Upper lobe of right lung (tissue), 1 donor: ENCODE measurements at regions not wholly inside any gene's neighbourhood (a gene's known extent, or its start where the extent isn't known, plus 50 kb on each side); places are given as distances from the start of the nearest gene placed in this dataset.

Source experiments
- ATAC-seq: fragments of 200-7000 bp; cut with Tn5 transposase; one replicate; pipeline ENCODE4 v1.9.1; 2020; ENCODE audit warnings: mild to moderate bottlenecking, moderate library complexity
- DNase-seq: peaks from one replicate; pipeline ENCODE4 v3.0.0-alpha.2; 2020
- H3K27ac ChIP-seq: fragments of 200-600 bp; one replicate; pipeline ENCODE4 v1.8.0; 2022
- H3K27me3 ChIP-seq: fragments of 200-600 bp; one replicate; pipeline ENCODE4 v1.8.0; 2022; ENCODE audit warnings: mild to moderate bottlenecking
- H3K36me3 ChIP-seq: fragments of 200-600 bp; one replicate; pipeline ENCODE4 v1.8.0; 2022
- H3K4me1 ChIP-seq: fragments of 200-600 bp; one replicate; pipeline ENCODE4 v1.8.0; 2022
- H3K4me3 ChIP-seq: fragments of 200-600 bp; one replicate; pipeline ENCODE4 v1.8.0; 2022; ENCODE audit warnings: mild to moderate bottlenecking
- H3K9me3 ChIP-seq: fragments of 200-600 bp; one replicate; pipeline ENCODE4 v1.8.0; 2022
- CTCF ChIP-seq: fragments of 200-600 bp; IDR thresholded peaks from one replicate; pipeline ENCODE4 v1.8.0; 2022; ENCODE audit warnings: antibody characterized with exemption
- intact Hi-C: fragments of 100-400 bp; cut with DNase I; formaldehyde crosslinking; loops from one replicate; pipeline ENCODE4 v1.11.0; 2022
- donor health status: DM: no; HTN: yes; CAD: no; lungs with severe emphysema.

DNA sequence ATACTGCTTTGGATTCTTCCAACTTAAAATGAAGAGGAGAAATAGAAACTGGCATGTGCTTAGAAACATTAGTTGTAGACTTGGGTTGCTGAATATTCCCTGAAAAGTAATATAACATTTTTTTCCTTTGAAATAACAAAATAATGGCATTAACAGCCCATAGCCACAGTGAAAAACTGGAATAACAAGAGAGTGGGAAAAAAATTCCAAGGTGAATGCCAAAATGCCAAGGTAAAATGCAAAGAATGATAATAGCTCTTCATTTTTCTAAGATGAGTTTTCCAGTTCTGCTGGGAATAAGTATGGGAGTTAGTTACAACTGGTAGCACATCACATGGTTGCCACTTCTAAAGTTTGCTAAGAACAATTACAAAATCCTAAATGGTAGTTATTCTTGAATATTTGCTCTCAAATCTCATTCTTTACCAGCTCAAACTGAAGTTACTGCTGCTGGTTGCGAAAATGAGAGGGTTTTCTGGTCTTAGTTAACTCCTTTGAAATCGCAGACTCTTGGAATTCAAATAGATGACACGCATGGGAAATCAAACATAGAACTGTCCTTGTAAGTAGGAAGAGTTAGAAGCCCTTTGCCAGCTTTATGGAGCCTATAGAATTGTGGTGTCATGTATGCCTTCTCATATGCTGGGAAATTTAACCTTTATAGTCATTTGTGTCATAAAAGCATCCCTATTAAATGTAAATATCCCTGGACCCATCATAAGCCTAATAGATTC is 165.0 kb upstream of the DCN start:
- H3K27me3 ChIP-seq = no peaks in the 10 kb centered on the region
- no peaks in the 10 kb centered on the region for H3K9me3 ChIP-seq
- no peak for TF ChIP-seq CTCF
- H3K27ac ChIP-seq = no peak overlapping the region
- intact Hi-C loops = no loop called here
- DNase-seq (no peak), ATAC-seq (no peak)
- no peaks in the 10 kb centered on the region for H3K4me1 ChIP-seq
- H3K4me3 ChIP-seq = no peak overlapping the region
- H3K36me3 ChIP-seq = no peaks in the 10 kb centered on the region

- H3K4me1 ChIP-seq = no peaks in the 10 kb centered on the region
- TF ChIP-seq CTCF = no peak
- ATAC-seq = no peak
- intact Hi-C loops = no loop called here
- DNase-seq = no peak
- H3K36me3 ChIP-seq = no peaks in the 10 kb centered on the region
- no peak overlapping the region for H3K4me3 ChIP-seq
- H3K27ac ChIP-seq = no peak overlapping the region
- no peaks in the 10 kb centered on the region for H3K9me3 ChIP-seq
- H3K27me3 ChIP-seq = no peaks in the 10 kb centered on the region
Measured at GRCh38 chr12:91346827-91347226, 164.2 kb upstream of the DCN start.

GRCh38 chr12:91344408-91344807 is 161.8 kb upstream of the DCN start:
- ATAC-seq (no peak), DNase-seq (no peak)
- Histone ChIP-seq H3K4me3 (no peak overlapping the region), H3K36me3 (no peaks in the 10 kb centered on the region), H3K27me3 (no peaks in the 10 kb centered on the region), H3K27ac (no peak overlapping the region), H3K9me3 (no peaks in the 10 kb centered on the region), H3K4me1 (no peaks in the 10 kb centered on the region)
- intact Hi-C loops = no loop called here
- no peak for TF ChIP-seq CTCF

DNA sequence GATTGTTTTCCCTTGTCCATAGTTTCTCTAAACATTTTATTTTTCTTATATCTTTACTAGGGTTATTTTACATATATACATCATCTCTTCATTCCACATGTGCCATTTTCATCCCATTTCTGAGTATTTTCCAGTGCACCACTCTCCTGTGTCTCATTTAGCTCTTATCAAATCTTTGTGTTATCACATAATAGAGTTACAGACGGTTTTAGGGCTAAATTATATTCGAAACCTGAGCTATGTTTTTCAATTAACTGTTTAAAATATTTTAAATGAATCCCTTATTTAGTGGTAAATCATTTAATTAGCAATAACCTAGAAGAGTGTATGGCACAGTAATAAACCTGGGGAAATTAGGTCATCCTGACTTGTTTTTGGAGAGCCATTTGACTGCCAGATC is 160.4 kb upstream of the DCN start:
- ATAC-seq (no peak), DNase-seq (no peak)
- Histone ChIP-seq H3K27me3 (no peaks in the 10 kb centered on the region), H3K36me3 (no peaks in the 10 kb centered on the region), H3K4me1 (no peaks in the 10 kb centered on the region), H3K4me3 (no peak overlapping the region), H3K27ac (no peak overlapping the region), H3K9me3 (no peaks in the 10 kb centered on the region)
- intact Hi-C loops = no loop called here
- no peak for TF ChIP-seq CTCF

GRCh38 chr12:91339106-91339505 is 156.5 kb upstream of the DCN start:
- Histone ChIP-seq H3K27ac (no peak overlapping the region), H3K4me3 (no peak overlapping the region), H3K36me3 (no peaks in the 10 kb centered on the region), H3K4me1 (no peaks in the 10 kb centered on the region), H3K27me3 (no peaks in the 10 kb centered on the region), H3K9me3 (no peaks in the 10 kb centered on the region)
- TF ChIP-seq CTCF = no peak
- DNase-seq = no peak
- ATAC-seq = no peak
- intact Hi-C loops = no loop called here

DNA sequence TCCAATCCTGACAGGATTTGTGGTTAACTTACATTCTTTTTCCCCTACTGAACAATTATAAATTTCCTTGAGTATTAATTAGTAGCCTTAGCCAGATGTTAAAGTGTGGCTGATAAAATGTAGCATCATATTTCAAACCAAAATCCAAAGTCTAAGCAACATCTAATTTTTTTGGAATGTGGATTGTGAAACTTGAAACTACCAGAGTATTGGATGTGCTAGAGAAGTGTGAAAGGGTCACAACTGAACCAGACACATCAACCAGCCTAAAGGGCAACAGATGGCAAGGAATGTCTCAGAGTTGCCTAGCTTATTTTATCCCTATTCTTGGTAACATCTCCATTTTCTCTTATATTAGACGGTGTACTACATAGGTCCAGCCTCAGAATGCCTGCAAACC is 153.1 kb upstream of the DCN start:
- DNase-seq (no peak), ATAC-seq (no peak)
- no peaks in the 10 kb centered on the region for H3K36me3 ChIP-seq
- no peak for TF ChIP-seq CTCF
- H3K27me3 ChIP-seq = no peaks in the 10 kb centered on the region
- no peaks in the 10 kb centered on the region for H3K9me3 ChIP-seq
- no peak overlapping the region for H3K4me3 ChIP-seq
- no peak overlapping the region for H3K27ac ChIP-seq
- no peaks in the 10 kb centered on the region for H3K4me1 ChIP-seq
- intact Hi-C loops = no loop called here
